CD4-positive, alpha-beta T cell (primary cell): ENCODE measurements at regions not wholly inside any gene's neighbourhood (a gene's known extent, or its start where the extent isn't known, plus 50 kb on each side); places are given as distances from the start of the nearest gene placed in this dataset.

ENCODE experiments used
- ATAC-seq: fragments of 200-7000 bp; cut with Tn5 transposase; one replicate; pipeline ENCODE4 v1.10.0; 2022; ENCODE audit warnings: mild to moderate bottlenecking; ENCODE audit not compliant: poor library complexity
- CTCF ChIA-PET: fragments of 350-600 bp; sonication (Branson Sonifier 250); formaldehyde crosslinking; loops from one replicate; lab custom pipeline; 2021; ENCODE audit warnings: antibody characterized with exemption, inconsistent platforms; lab: Charles Lee
- POLR2A ChIA-PET: fragments of 350-600 bp; sonication (Branson Sonifier 250); formaldehyde crosslinking; loops from one replicate; lab custom pipeline; 2021; ENCODE audit warnings: antibody characterized with exemption, inconsistent platforms; lab: Charles Lee
- DNase-seq, 14 experiments: peaks; one replicate each; pipeline ENCODE4 v3.0.0-alpha.2; 2013 to 2020; ENCODE audit warnings: mixed read lengths in 2 of 14
- H3K27ac ChIP-seq, 2 donors: one replicate each; pipeline versions ENCODE4 v1.5.1 to v1.7.0; 2013; ENCODE audit warnings: low read length in 2 of 2, low read depth in 1 of 2, mild to moderate bottlenecking in 1 of 2
- H3K27me3 ChIP-seq, 2 experiments: 1 replicate in 1 of 2; 2 replicates in 1 of 2; pipeline versions ENCODE4 v1.6.1 to v1.7.0; 2013; ENCODE audit warnings: low read length in 2 of 2, control low read depth in 1 of 2, mild to moderate bottlenecking in 1 of 2, moderate library complexity in 1 of 2; ENCODE audit not compliant: insufficient read depth in 2 of 2, control insufficient read depth in 1 of 2
- H3K36me3 ChIP-seq: one replicate; pipeline ENCODE4 v1.6.1; 2013; ENCODE audit warnings: low read length, control low read depth; ENCODE audit not compliant: insufficient read depth
- H3K4me1 ChIP-seq: one replicate; pipeline ENCODE4 v1.6.1; 2013; ENCODE audit warnings: low read length, control low read depth; ENCODE audit not compliant: insufficient read depth
- H3K4me3 ChIP-seq: one replicate; pipeline ENCODE4 v1.5.1; 2013; ENCODE audit warnings: mild to moderate bottlenecking, low read length, moderate library complexity
- H3K9me3 ChIP-seq, 2 experiments: 1 replicate in 1 of 2; 2 replicates in 1 of 2; pipeline versions ENCODE4 v1.6.1 to v1.7.0; 2013; ENCODE audit warnings: low read length in 2 of 2, mild to moderate bottlenecking in 2 of 2, control low read depth in 1 of 2, moderate library complexity in 1 of 2; ENCODE audit not compliant: control insufficient read depth in 1 of 2, insufficient read depth in 1 of 2
- H3K27ac Mint-ChIP-seq: one replicate; pipeline ENCODE4 v1.8.0; 2020; ENCODE audit warnings: mixed read lengths
- H3K27me3 Mint-ChIP-seq: one replicate; pipeline ENCODE4 v1.8.0; 2021; ENCODE audit warnings: mixed read lengths
- H3K36me3 Mint-ChIP-seq: one replicate; pipeline ENCODE4 v1.8.0; 2021; ENCODE audit warnings: low read depth, mixed read lengths
- H3K4me1 Mint-ChIP-seq: one replicate; pipeline ENCODE4 v1.8.0; 2021; ENCODE audit warnings: low read depth, mixed read lengths
- H3K4me3 Mint-ChIP-seq: one replicate; pipeline ENCODE4 v1.8.0; 2020; ENCODE audit warnings: mild to moderate bottlenecking, mixed read lengths
- H3K9me3 Mint-ChIP-seq: one replicate; pipeline ENCODE4 v1.8.0; 2020; ENCODE audit warnings: mixed read lengths
- intact Hi-C, 2 experiments: fragments of 100-400 bp; cut with DNase I in 1 of 2; cut with micrococcal nuclease in 1 of 2; formaldehyde crosslinking; loops; one replicate each; pipeline versions ENCODE4 v1.15.1 to v1.9.0; 2023 to 2025; cut with DNase I, micrococcal nuclease
- TF ChIP-seq, protein P1 (sequence below): fragments of 200-600 bp; IDR thresholded peaks from one replicate; pipeline ENCODE4 v1.8.0; 2022; ENCODE audit warnings: antibody characterized with exemption, mild to moderate bottlenecking

- H3K36me3 Mint-ChIP-seq = no peaks in the 10 kb centered on the region
- Histone ChIP-seq H3K4me1 (no peaks in the 10 kb centered on the region), H3K36me3 (no peaks in the 10 kb centered on the region), H3K27me3 (no peaks in the 10 kb centered on the region), H3K4me3 (no peak overlapping the region), H3K27ac (no peak overlapping the region), H3K9me3 (peaks cover 4 to 5% of the 10 kb centered on the region in 2 experiments)
- H3K9me3 Mint-ChIP-seq = peaks cover 3% of the 10 kb centered on the region
- H3K27me3 Mint-ChIP-seq = no peaks in the 10 kb centered on the region
- TF ChIP-seq, protein P1, sequence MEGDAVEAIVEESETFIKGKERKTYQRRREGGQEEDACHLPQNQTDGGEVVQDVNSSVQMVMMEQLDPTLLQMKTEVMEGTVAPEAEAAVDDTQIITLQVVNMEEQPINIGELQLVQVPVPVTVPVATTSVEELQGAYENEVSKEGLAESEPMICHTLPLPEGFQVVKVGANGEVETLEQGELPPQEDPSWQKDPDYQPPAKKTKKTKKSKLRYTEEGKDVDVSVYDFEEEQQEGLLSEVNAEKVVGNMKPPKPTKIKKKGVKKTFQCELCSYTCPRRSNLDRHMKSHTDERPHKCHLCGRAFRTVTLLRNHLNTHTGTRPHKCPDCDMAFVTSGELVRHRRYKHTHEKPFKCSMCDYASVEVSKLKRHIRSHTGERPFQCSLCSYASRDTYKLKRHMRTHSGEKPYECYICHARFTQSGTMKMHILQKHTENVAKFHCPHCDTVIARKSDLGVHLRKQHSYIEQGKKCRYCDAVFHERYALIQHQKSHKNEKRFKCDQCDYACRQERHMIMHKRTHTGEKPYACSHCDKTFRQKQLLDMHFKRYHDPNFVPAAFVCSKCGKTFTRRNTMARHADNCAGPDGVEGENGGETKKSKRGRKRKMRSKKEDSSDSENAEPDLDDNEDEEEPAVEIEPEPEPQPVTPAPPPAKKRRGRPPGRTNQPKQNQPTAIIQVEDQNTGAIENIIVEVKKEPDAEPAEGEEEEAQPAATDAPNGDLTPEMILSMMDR = no peak
- no peak overlapping the region for H3K4me3 Mint-ChIP-seq
- CTCF ChIA-PET = no interaction called here
- ATAC-seq (no peak), DNase-seq (no peak)
- no peak overlapping the region for H3K27ac Mint-ChIP-seq
- no peaks in the 10 kb centered on the region for H3K4me1 Mint-ChIP-seq
- intact Hi-C loops = no loop called here
- POLR2A ChIA-PET = no interaction called here
Observed at GRCh38 chr5:85476617-85477016, 1091.9 kb upstream of the EDIL3 start.

- TF ChIP-seq, protein P1 = no peak
- Mint-ChIP-seq H3K36me3 (no peaks in the 10 kb centered on the region), H3K4me1 (no peaks in the 10 kb centered on the region), H3K27me3 (no peaks in the 10 kb centered on the region), H3K9me3 (peaks cover 3% of the 10 kb centered on the region), H3K4me3 (no peak overlapping the region), H3K27ac (no peak overlapping the region)
- POLR2A ChIA-PET = no interaction called here
- no peaks in the 10 kb centered on the region for H3K36me3 ChIP-seq
- peaks cover 5 to 15% of the 10 kb centered on the region in 2 experiments for H3K9me3 ChIP-seq
- no peak for DNase-seq
- H3K4me1 ChIP-seq = no peaks in the 10 kb centered on the region
- H3K27ac ChIP-seq = no peak overlapping the region
- CTCF ChIA-PET = no interaction called here
- no peak overlapping the region for H3K4me3 ChIP-seq
- H3K27me3 ChIP-seq = no peaks in the 10 kb centered on the region
- intact Hi-C loops = no loop called here
- no peak for ATAC-seq
Observed at GRCh38 chr5:85479849-85480248, 1095.2 kb upstream of the EDIL3 start.

GRCh38 chr5:85484982-85485574, 1100.4 kb upstream of the EDIL3 start:
- no peaks in the 10 kb centered on the region for H3K27me3 Mint-ChIP-seq
- no peak overlapping the region for H3K4me3 Mint-ChIP-seq
- ChIA-PET POLR2A (no interaction called here), CTCF (no interaction called here)
- H3K27ac Mint-ChIP-seq = no peak overlapping the region
- H3K36me3 Mint-ChIP-seq = no peaks in the 10 kb centered on the region
- TF ChIP-seq, protein P1 = no peak
- no peaks in the 10 kb centered on the region for H3K4me1 ChIP-seq
- no peaks in the 10 kb centered on the region for H3K4me1 Mint-ChIP-seq
- H3K27me3 ChIP-seq = no peaks in the 10 kb centered on the region
- no peaks in the 10 kb centered on the region for H3K36me3 ChIP-seq
- ATAC-seq (no peak), DNase-seq (no peak)
- peaks cover 7% of the 10 kb centered on the region for H3K9me3 Mint-ChIP-seq
- no peak overlapping the region for H3K4me3 ChIP-seq
- intact Hi-C loops = no loop called here
- no peak overlapping the region for H3K27ac ChIP-seq
- peaks cover 3 to 13% of the 10 kb centered on the region in 2 experiments for H3K9me3 ChIP-seq
